ENCODE measurements at regions not wholly inside any gene's neighbourhood (a gene's known extent, or its start where the extent isn't known, plus 50 kb on each side); places are given as distances from the start of the nearest gene placed in this dataset.

DNA sequence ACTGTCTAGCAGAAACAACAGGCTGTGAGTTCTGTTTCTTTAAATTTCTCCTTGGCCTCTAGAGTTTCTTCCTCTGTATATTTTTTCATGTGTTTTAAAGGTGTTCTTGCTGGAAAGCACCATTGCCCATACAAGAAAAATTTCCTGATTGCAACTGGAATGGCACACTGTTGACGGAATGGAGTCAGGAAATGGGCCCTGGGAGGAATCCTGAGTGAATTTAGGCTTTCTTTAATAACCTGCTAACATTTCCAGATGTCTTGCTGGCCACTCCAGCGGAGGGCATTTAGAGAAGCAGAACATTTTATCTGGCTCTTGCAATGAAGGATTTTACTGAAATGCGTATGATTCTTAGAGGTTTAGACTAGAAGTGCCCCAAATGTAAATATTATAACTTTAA lies 736.3 kb downstream of the TAF11L14 start:
- Mint-ChIP-seq H3K9me3 (peaks cover 37% of the 10 kb centered on the region), H3K27me3 (ENCODE audit: insufficient read depth) (no peaks in the 10 kb centered on the region), H3K4me1 (ENCODE audit: low read depth) (no peaks in the 10 kb centered on the region), H3K27ac (no peak overlapping the region), H3K36me3 (ENCODE audit: low read depth) (no peaks in the 10 kb centered on the region), H3K4me3 (no peak overlapping the region)
- DNase-seq = no peak
- TF ChIP-seq, protein P1, sequence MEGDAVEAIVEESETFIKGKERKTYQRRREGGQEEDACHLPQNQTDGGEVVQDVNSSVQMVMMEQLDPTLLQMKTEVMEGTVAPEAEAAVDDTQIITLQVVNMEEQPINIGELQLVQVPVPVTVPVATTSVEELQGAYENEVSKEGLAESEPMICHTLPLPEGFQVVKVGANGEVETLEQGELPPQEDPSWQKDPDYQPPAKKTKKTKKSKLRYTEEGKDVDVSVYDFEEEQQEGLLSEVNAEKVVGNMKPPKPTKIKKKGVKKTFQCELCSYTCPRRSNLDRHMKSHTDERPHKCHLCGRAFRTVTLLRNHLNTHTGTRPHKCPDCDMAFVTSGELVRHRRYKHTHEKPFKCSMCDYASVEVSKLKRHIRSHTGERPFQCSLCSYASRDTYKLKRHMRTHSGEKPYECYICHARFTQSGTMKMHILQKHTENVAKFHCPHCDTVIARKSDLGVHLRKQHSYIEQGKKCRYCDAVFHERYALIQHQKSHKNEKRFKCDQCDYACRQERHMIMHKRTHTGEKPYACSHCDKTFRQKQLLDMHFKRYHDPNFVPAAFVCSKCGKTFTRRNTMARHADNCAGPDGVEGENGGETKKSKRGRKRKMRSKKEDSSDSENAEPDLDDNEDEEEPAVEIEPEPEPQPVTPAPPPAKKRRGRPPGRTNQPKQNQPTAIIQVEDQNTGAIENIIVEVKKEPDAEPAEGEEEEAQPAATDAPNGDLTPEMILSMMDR (IDR thresholded peaks at IDR 0.05) = no peak

DNA sequence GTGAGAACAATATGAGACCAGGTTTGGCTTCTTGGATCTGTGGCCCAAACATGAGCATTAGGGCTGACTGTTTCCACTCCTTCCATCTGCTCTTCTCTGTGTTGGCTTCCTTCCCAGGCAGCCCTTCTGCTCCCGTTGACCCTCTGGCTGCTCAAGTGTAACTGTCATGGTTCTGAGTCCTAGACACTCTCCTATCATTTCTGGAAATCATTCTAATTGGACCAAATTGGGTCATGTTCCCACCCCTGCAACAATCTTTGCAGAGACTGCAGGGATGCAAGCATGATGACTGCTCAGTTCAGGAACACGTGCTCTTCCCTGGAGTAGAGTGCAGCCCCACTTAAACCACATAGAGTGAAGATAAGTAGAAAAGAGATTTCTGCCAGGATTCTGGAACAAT lies 741.4 kb downstream of the TAF11L14 start:
- Mint-ChIP-seq H3K9me3 (peaks cover 37% of the 10 kb centered on the region), H3K27me3 (ENCODE audit: insufficient read depth) (no peaks in the 10 kb centered on the region; the same call in 1 of the 2 replicates), H3K27ac (no peak overlapping the region), H3K4me3 (no peak overlapping the region), H3K36me3 (ENCODE audit: low read depth) (no peaks in the 10 kb centered on the region), H3K4me1 (ENCODE audit: low read depth) (no peaks in the 10 kb centered on the region)
- no peak for DNase-seq
- TF ChIP-seq, protein P1 (IDR thresholded peaks at IDR 0.05) = no peak

DNA sequence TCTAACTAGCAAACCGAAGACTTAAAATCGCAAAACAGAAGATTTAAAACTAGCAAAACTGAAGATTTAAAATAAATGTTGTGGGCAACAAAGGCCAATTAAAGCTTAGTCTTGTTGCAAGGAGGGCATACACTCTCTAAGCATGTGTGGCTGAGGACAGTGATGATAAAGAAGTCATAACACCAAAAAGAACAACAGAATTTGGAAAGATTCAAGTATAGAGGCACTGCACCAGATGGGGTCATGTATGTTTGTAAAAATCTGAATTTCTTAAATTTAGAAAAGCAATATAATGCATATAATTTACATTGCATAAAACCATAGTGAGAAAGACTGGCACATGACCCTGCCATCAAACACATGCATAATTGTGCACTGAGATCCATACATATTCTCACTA lies 743.8 kb downstream of the TAF11L14 start:
- no peaks in the 10 kb centered on the region for H3K4me1 Mint-ChIP-seq (ENCODE audit: low read depth)
- no peaks in the 10 kb centered on the region; the same call in 1 of the 2 replicates for H3K27me3 Mint-ChIP-seq (ENCODE audit: insufficient read depth)
- no peak overlapping the region for H3K4me3 Mint-ChIP-seq
- no peak for DNase-seq
- no peak overlapping the region for H3K27ac Mint-ChIP-seq
- H3K9me3 Mint-ChIP-seq = peaks cover 34% of the 10 kb centered on the region
- TF ChIP-seq, protein P1 (IDR thresholded peaks at IDR 0.05) = no peak
- no peaks in the 10 kb centered on the region for H3K36me3 Mint-ChIP-seq (ENCODE audit: low read depth)

DNA sequence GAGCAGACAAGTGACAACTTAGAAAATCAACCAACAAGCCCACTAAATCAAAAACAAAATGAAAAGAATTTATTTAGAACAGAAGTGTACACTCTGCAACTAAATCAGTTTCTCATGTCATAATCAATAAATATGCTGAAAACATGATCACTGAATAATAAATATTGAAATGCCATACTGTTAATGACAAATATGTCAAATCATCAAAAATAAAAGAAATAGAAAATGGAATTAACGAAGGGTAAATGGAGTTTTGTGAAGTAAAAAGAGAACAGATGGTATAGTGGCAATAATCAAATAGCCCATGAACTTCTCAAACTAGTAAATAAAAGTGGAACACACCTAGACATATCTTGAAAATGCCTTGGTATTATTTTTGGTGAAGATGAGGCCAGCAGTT lies 744.9 kb downstream of the TAF11L14 start:
- H3K4me3 Mint-ChIP-seq = no peak overlapping the region

DNA sequence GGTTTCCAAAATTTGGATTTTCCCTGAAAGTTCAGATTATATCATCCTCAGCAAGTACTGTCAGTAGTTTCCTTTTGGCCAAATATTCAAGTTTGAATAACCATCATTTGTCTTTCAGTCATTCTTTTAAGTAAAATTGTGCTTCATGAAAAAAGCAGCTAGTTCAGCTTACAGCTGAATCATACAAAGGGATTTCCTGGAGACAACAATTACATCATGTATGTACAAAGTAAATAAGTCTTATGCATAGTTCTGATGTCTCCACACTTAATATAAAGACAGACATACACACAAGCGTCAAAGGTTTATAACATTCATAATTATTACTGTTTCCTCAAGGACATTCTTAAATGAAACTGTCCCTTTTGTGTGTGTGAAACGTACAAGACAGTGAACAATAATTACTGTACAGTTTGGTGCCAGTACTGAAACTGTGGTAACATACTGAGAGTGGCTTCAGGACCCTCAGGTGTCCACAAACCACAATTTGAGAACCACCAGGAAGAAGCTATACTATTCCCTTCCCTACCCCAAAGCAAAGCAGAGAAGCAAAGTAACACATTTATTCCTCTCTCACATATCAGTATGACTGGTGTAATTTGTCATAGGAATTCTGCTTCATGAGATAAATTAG lies 746.6 kb downstream of the TAF11L14 start:
- H3K27ac Mint-ChIP-seq = no peak overlapping the region
- TF ChIP-seq, protein P1 (IDR thresholded peaks at IDR 0.05) = no peak
- H3K27me3 Mint-ChIP-seq (ENCODE audit: insufficient read depth) = no peaks in the 10 kb centered on the region; the same call in 1 of the 2 replicates
- H3K4me1 Mint-ChIP-seq (ENCODE audit: low read depth) = no peaks in the 10 kb centered on the region
- H3K36me3 Mint-ChIP-seq (ENCODE audit: low read depth) = no peaks in the 10 kb centered on the region
- no peak overlapping the region for H3K4me3 Mint-ChIP-seq
- H3K9me3 Mint-ChIP-seq = peaks cover 15% of the 10 kb centered on the region
- DNase-seq = no peak

More for the DNA sequence above, 744.9 kb downstream of the TAF11L14 start:
- Mint-ChIP-seq H3K9me3 (peaks cover 25% of the 10 kb centered on the region), H3K27me3 (ENCODE audit: insufficient read depth) (no peaks in the 10 kb centered on the region; the same call in 1 of the 2 replicates), H3K4me1 (ENCODE audit: low read depth) (no peaks in the 10 kb centered on the region), H3K36me3 (ENCODE audit: low read depth) (no peaks in the 10 kb centered on the region), H3K27ac (no peak overlapping the region)
- TF ChIP-seq, protein P1 (IDR thresholded peaks at IDR 0.05) = no peak
- no peak for DNase-seq
